ENCODE measurements at regions not wholly inside any gene's neighbourhood (a gene's known extent, or its start where the extent isn't known, plus 50 kb on each side); places are given as distances from the start of the nearest gene placed in this dataset.

GRCh38 chr14:53519137-53519536, 366.0 kb upstream of the DDHD1 start:
- H3K9me3 Mint-ChIP-seq: peaks cover 5% of the 10 kb centered on the region
- Histone ChIP-seq H3K36me3 (ENCODE audit: control insufficient read depth, insufficient read depth, low read length) (no peaks in the 10 kb centered on the region), H3K9ac (ENCODE audit: extremely low read depth, low read length, poor library complexity, severe bottlenecking) (no peak overlapping the region), H3K4me1 (ENCODE audit: control insufficient read depth, insufficient read depth, low read length) (no peaks in the 10 kb centered on the region), H3K9me3 (ENCODE audit: control insufficient read depth, low read length) (peaks cover 7% of the 10 kb centered on the region), H3K27me3 (ENCODE audit: control insufficient read depth, insufficient read depth, low read length, poor library complexity, severe bottlenecking) (no peaks in the 10 kb centered on the region), H3K4me3 (ENCODE audit: low read length) (no peak overlapping the region), H3K27ac (ENCODE audit: low read depth, low read length) (no peak overlapping the region)
- H3K27ac Mint-ChIP-seq: no peak overlapping the region
- H3K36me3 Mint-ChIP-seq (ENCODE audit: low read depth): no peaks in the 10 kb centered on the region
- WGBS, 2 experiments (ENCODE audit: insufficient coverage in 1 of 2, insufficient read length in 1 of 2): 100% methylated on average over 1 of the region's 1 CpG; no CpG with 5 or more reads in 1 of the 2 experiments
- H3K27me3 Mint-ChIP-seq (ENCODE audit: insufficient read depth): no peaks in the 10 kb centered on the region
- TF ChIP-seq CTCF (conservative IDR thresholded peaks at IDR 0.05): no peak
- DNase-seq: no peak
- H3K4me3 Mint-ChIP-seq: no peak overlapping the region
- no peaks in the 10 kb centered on the region for H3K4me1 Mint-ChIP-seq

- Histone ChIP-seq H3K9me3 (ENCODE audit: control insufficient read depth, low read length) (peaks cover 4% of the 10 kb centered on the region), H3K36me3 (ENCODE audit: control insufficient read depth, insufficient read depth, low read length) (no peaks in the 10 kb centered on the region), H3K27me3 (ENCODE audit: control insufficient read depth, insufficient read depth, low read length, poor library complexity, severe bottlenecking) (no peaks in the 10 kb centered on the region), H3K4me3 (ENCODE audit: low read length) (no peak overlapping the region), H3K4me1 (ENCODE audit: control insufficient read depth, insufficient read depth, low read length) (no peaks in the 10 kb centered on the region), H3K9ac (ENCODE audit: extremely low read depth, low read length, poor library complexity, severe bottlenecking) (no peak overlapping the region), H3K27ac (ENCODE audit: low read depth, low read length) (no peak overlapping the region)
- WGBS, 2 experiments (ENCODE audit: insufficient coverage in 1 of 2, insufficient read length in 1 of 2): 94 to 100% methylated on average over 2 of the region's 2 CpGs
- Mint-ChIP-seq H3K4me3 (no peak overlapping the region), H3K4me1 (no peaks in the 10 kb centered on the region), H3K27ac (no peak overlapping the region), H3K27me3 (ENCODE audit: insufficient read depth) (no peaks in the 10 kb centered on the region), H3K9me3 (peaks cover 2% of the 10 kb centered on the region), H3K36me3 (ENCODE audit: low read depth) (no peaks in the 10 kb centered on the region)
- no peak for TF ChIP-seq CTCF (conservative IDR thresholded peaks at IDR 0.05)
- no peak for DNase-seq
Observed at GRCh38 chr14:53517270-53517960, 364.3 kb upstream of the DDHD1 start.

GRCh38 chr14:53516261-53516774, 363.2 kb upstream of the DDHD1 start:
- H3K27me3 Mint-ChIP-seq (ENCODE audit: insufficient read depth): no peaks in the 10 kb centered on the region
- Histone ChIP-seq H3K9ac (ENCODE audit: extremely low read depth, low read length, poor library complexity, severe bottlenecking) (no peak overlapping the region), H3K4me1 (ENCODE audit: control insufficient read depth, insufficient read depth, low read length) (no peaks in the 10 kb centered on the region), H3K27ac (ENCODE audit: low read depth, low read length) (no peak overlapping the region), H3K27me3 (ENCODE audit: control insufficient read depth, insufficient read depth, low read length, poor library complexity, severe bottlenecking) (no peaks in the 10 kb centered on the region), H3K36me3 (ENCODE audit: control insufficient read depth, insufficient read depth, low read length) (no peaks in the 10 kb centered on the region), H3K9me3 (ENCODE audit: control insufficient read depth, low read length) (no peaks in the 10 kb centered on the region), H3K4me3 (ENCODE audit: low read length) (no peak overlapping the region)
- no peak for DNase-seq
- no peaks in the 10 kb centered on the region for H3K9me3 Mint-ChIP-seq
- H3K4me3 Mint-ChIP-seq: no peak overlapping the region
- no peaks in the 10 kb centered on the region for H3K36me3 Mint-ChIP-seq (ENCODE audit: low read depth)
- no peaks in the 10 kb centered on the region for H3K4me1 Mint-ChIP-seq
- WGBS, 2 experiments (ENCODE audit: insufficient coverage in 1 of 2, insufficient read length in 1 of 2): 95% methylated on average over 2 of the region's 2 CpGs; no CpG with 5 or more reads in 1 of the 2 experiments
- no peak for TF ChIP-seq CTCF (conservative IDR thresholded peaks at IDR 0.05)
- no peak overlapping the region for H3K27ac Mint-ChIP-seq
